H1 (cell line): ENCODE measurements at regions not wholly inside any gene's neighbourhood (a gene's known extent, or its start where the extent isn't known, plus 50 kb on each side); places are given as distances from the start of the nearest gene placed in this dataset.

Source experiments
- CTCF ChIA-PET: fragments of 300-600 bp; sonication (Branson Sonifier 250); formaldehyde crosslinking; loops from one replicate; lab custom pipeline; 2021; ENCODE audit not compliant: partially characterized antibody; lab: Charles Lee
- POLR2A ChIA-PET: fragments of 300-600 bp; sonication (Branson Sonifier 250); formaldehyde crosslinking; loops from one replicate; lab custom pipeline; 2021; ENCODE audit warnings: inconsistent platforms; ENCODE audit not compliant: partially characterized antibody; lab: Charles Lee
- DNase-seq, 2 experiments: peaks; one replicate each; pipeline versions ENCODE4 v3.0.0 to v3.0.0-alpha.2; 2010 to 2022; ENCODE audit warnings: low spot score in 2 of 2, low read depth in 1 of 2, mixed read lengths in 1 of 2
- FAIRE-seq: peaks from 2 replicates; lab custom pipeline; 2011; peaks lifted over from hg19 to GRCh38; lab: Jason Lieb, UNC
- H2AFZ ChIP-seq: 2 replicates; pipeline ENCODE4 v1.8.1; 2012; ENCODE audit warnings: low read length, inconsistent platforms
- H2AK5ac ChIP-seq: 2 replicates; pipeline ENCODE4 v1.6.1; 2013; ENCODE audit warnings: low read depth, low read length
- H2BK120ac ChIP-seq: replicated peaks from 2 replicates; pipeline ENCODE3; 2013; ENCODE audit warnings: low read depth, low read length, inconsistent platforms
- H2BK12ac ChIP-seq: 2 replicates; pipeline ENCODE4 v1.6.1; 2013; ENCODE audit warnings: low read depth, low read length
- H2BK15ac ChIP-seq: 2 replicates; pipeline ENCODE4 v1.6.1; 2013; ENCODE audit warnings: low read length
- H2BK20ac ChIP-seq: 2 replicates; pipeline ENCODE4 v1.6.1; 2013; ENCODE audit warnings: low read length
- H2BK5ac ChIP-seq: 2 replicates; pipeline ENCODE4 v1.6.1; 2013; ENCODE audit warnings: low read depth, low read length
- H3K14ac ChIP-seq: 2 replicates; pipeline ENCODE4 v1.6.1; 2013; ENCODE audit warnings: inconsistent platforms; ENCODE audit not compliant: insufficient read length
- H3K18ac ChIP-seq: 2 replicates; pipeline ENCODE4 v1.6.1; 2013; ENCODE audit warnings: low read length; ENCODE audit errors: extremely low read depth
- H3K23ac ChIP-seq: 2 replicates; pipeline ENCODE4 v1.6.1; 2013; ENCODE audit warnings: inconsistent platforms; ENCODE audit not compliant: insufficient read length
- H3K23me2 ChIP-seq: 2 replicates; pipeline ENCODE4 v1.6.1; 2013; ENCODE audit warnings: low read depth, low read length
- H3K27ac ChIP-seq: 2 replicates; pipeline ENCODE4 v1.6.1; 2011; ENCODE audit warnings: low read depth, low read length, inconsistent platforms
- H3K27me3 ChIP-seq, 4 experiments: replicated peaks in 1 of 4; 1 replicate in 1 of 4; 2 replicates in 3 of 4; pipeline versions ENCODE4 v1.6.1 to v1.8.1; 2011 to 2013; ENCODE audit warnings: low read length in 3 of 4, mild to moderate bottlenecking in 3 of 4, inconsistent platforms in 2 of 4, mixed read lengths in 2 of 4, moderate library complexity in 1 of 4; ENCODE audit not compliant: control insufficient read depth in 3 of 4, insufficient read depth in 3 of 4; ENCODE audit errors: extremely low read depth in 1 of 4
- H3K36me3 ChIP-seq, 4 experiments: 2 replicates each; pipeline versions ENCODE4 v1.6.1 to v1.8.1; 2011 to 2013; ENCODE audit warnings: mild to moderate bottlenecking in 4 of 4, low read length in 3 of 4, moderate library complexity in 2 of 4, control low read depth in 1 of 4, inconsistent platforms in 1 of 4; ENCODE audit not compliant: insufficient read depth in 4 of 4, control insufficient read depth in 2 of 4
- H3K4ac ChIP-seq: replicated peaks from 2 replicates; pipeline ENCODE3; 2013; ENCODE audit warnings: low read length, low read depth, mixed read lengths, inconsistent platforms; ENCODE audit not compliant: insufficient read length
- H3K4me1 ChIP-seq, 4 experiments: replicated peaks in 1 of 4; 1 replicate in 1 of 4; 2 replicates in 3 of 4; pipeline versions ENCODE4 v1.6.1 to v1.8.1; 2011 to 2013; ENCODE audit warnings: low read length in 3 of 4, inconsistent platforms in 2 of 4, mixed read lengths in 1 of 4; ENCODE audit not compliant: insufficient read depth in 4 of 4, control insufficient read depth in 3 of 4
- H3K4me2 ChIP-seq, 2 experiments: 2 replicates each; pipeline versions ENCODE4 v1.6.1 to v1.8.1; 2011 to 2013; ENCODE audit warnings: low read depth in 2 of 2, low read length in 2 of 2, control low read depth in 1 of 2, inconsistent platforms in 1 of 2, mild to moderate bottlenecking in 1 of 2; ENCODE audit not compliant: insufficient read depth in 1 of 2
- H3K4me3 ChIP-seq, 4 experiments: fragments of 200-600, 300-600 bp in 1 of 4; sonication (generic), shearing (Covaris generic), sonication (Bioruptor Twin) in 1 of 4; 2 replicates each; pipeline versions ENCODE4 v1.5.1 to v1.8.1; 2011 to 2016; ENCODE audit warnings: low read length in 4 of 4, low read depth in 3 of 4, control low read depth in 2 of 4, inconsistent platforms in 2 of 4, mild to moderate bottlenecking in 2 of 4, mixed read lengths in 1 of 4, moderate library complexity in 1 of 4; ENCODE audit not compliant: insufficient read depth in 2 of 4; ENCODE audit errors: extremely low read depth in 1 of 4
- H3K56ac ChIP-seq: replicated peaks from 2 replicates; pipeline ENCODE3; 2013; ENCODE audit warnings: low read depth, mild to moderate bottlenecking, mixed read lengths, low read length, inconsistent platforms; ENCODE audit not compliant: insufficient read length
- H3K79me1 ChIP-seq: 2 replicates; pipeline ENCODE4 v1.6.1; 2013; ENCODE audit warnings: low read depth, low read length, control low read depth
- H3K79me2 ChIP-seq, 2 experiments: 2 replicates each; pipeline versions ENCODE4 v1.6.1 to v1.8.1; 2012 to 2013; ENCODE audit warnings: low read length in 2 of 2, mild to moderate bottlenecking in 2 of 2, inconsistent platforms in 1 of 2; ENCODE audit not compliant: insufficient read depth in 2 of 2, control insufficient read depth in 1 of 2
- H3K9ac ChIP-seq, 4 experiments: replicated peaks in 1 of 4; 1 replicate in 1 of 4; 2 replicates in 3 of 4; pipeline versions ENCODE4 v1.6.1 to v1.8.1; 2011 to 2013; ENCODE audit warnings: low read depth in 3 of 4, low read length in 3 of 4, control low read depth in 2 of 4, mild to moderate bottlenecking in 2 of 4, moderate library complexity in 2 of 4, inconsistent platforms in 1 of 4; ENCODE audit errors: extremely low read depth in 1 of 4
- H3K9me3 ChIP-seq, 2 experiments: 2 replicates each; pipeline versions ENCODE4 v1.6.1 to v1.8.1; 2012 to 2013; ENCODE audit warnings: mild to moderate bottlenecking in 2 of 2, moderate library complexity in 2 of 2, control low read depth in 1 of 2, inconsistent platforms in 1 of 2, low read depth in 1 of 2, low read length in 1 of 2, mixed read lengths in 1 of 2; ENCODE audit not compliant: insufficient read depth in 2 of 2
- H4K20me1 ChIP-seq, 2 experiments: replicated peaks in 1 of 2; 2 replicates each; pipeline versions ENCODE3 to v1.8.1; 2011 to 2013; ENCODE audit warnings: inconsistent platforms in 2 of 2, low read length in 2 of 2, mild to moderate bottlenecking in 1 of 2; ENCODE audit not compliant: insufficient read depth in 2 of 2, control insufficient read depth in 1 of 2
- H4K5ac ChIP-seq: 2 replicates; pipeline ENCODE4 v1.6.1; 2013; ENCODE audit warnings: low read length, low read depth, mixed read lengths, inconsistent platforms; ENCODE audit not compliant: insufficient read length
- H4K8ac ChIP-seq: 2 replicates; pipeline ENCODE4 v1.8.0; 2013; ENCODE audit warnings: mild to moderate bottlenecking, moderate library complexity, low read length, inconsistent platforms; ENCODE audit not compliant: insufficient read depth; ENCODE audit errors: extremely low read depth
- H4K91ac ChIP-seq: replicated peaks from 2 replicates; pipeline ENCODE3; 2013; ENCODE audit warnings: low read length, mixed read lengths, inconsistent platforms; ENCODE audit not compliant: insufficient read length
- RAD21 ChIP-seq, 2 experiments: IDR thresholded peaks in 1 of 2; conservative IDR thresholded peaks in 1 of 2; 2 replicates each; pipeline ENCODE4 v1.6.1; 2011; ENCODE audit warnings: low read depth in 2 of 2, low read length in 2 of 2, improper control_type of control experiment in 1 of 2, inconsistent platforms in 1 of 2, mild to moderate bottlenecking in 1 of 2, moderate library complexity in 1 of 2
- YY1 ChIP-seq: IDR thresholded peaks from 2 replicates; pipeline ENCODE4 v1.6.1; 2011; ENCODE audit warnings: low read depth, mild to moderate bottlenecking, low read length
- whole genome bisulfite sequencing, 2 experiments: shearing (Covaris generic) in 1 of 2; methylation state at CpG; one replicate each; pipeline versions ENCODE4 v1.1.6 to v1.1.7; 2013 to 2015; ENCODE audit warnings: low lambda C conversion rate in 2 of 2, mixed read lengths in 2 of 2, inconsistent platforms in 1 of 2, low coverage in 1 of 2, missing lambda C conversion rate in 1 of 2; ENCODE audit not compliant: insufficient replicate concordance in 2 of 2, insufficient coverage in 1 of 2, insufficient read length in 1 of 2; ENCODE audit errors: extremely low coverage in 1 of 2, missing lambda C conversion rate in 1 of 2; 5-methylcytosine and 5-hydroxymethylcytosine counted together
- TF ChIP-seq, protein P1 (sequence below): IDR thresholded peaks from 2 replicates; pipeline ENCODE4 v1.6.1; 2011; ENCODE audit warnings: low read depth, mild to moderate bottlenecking, low read length; ENCODE audit not compliant: insufficient read depth
- TF ChIP-seq, protein P2 (sequence below): IDR thresholded peaks from 2 replicates; pipeline ENCODE4 v1.6.1; 2011; ENCODE audit warnings: low read length, improper control_type of control experiment

DNA sequence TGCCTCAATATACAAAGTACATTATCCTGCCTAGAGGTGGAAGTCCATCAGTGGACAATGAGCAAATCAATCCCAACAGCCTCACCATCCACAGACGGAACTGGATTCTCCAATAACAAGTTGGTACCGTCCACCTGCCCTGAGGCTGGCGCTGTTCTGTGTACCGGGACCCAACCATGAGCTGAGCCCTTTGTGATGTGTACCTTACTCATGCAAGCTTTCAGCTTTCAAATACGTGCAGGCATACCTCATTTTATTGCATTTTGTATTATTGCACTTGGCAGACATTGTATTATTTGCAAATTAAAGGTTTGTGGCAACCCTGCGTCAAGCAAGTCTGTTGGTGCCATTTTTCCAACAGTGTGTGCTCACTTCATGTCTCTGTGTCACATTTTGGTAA is 476.0 kb upstream of the MKI67 start:
- Histone ChIP-seq H2AK5ac (no peak overlapping the region), H3K79me1 (no peaks in the 10 kb centered on the region), H3K4me2 (no peak overlapping the region), H3K9me3 (no peaks in the 10 kb centered on the region), H2AFZ (no peak overlapping the region), H3K36me3 (no peaks in the 10 kb centered on the region), H3K14ac (no peak overlapping the region), H3K9ac (no peak overlapping the region), H3K4me1 (no peaks in the 10 kb centered on the region), H2BK12ac (no peak overlapping the region), H3K4ac (no peak overlapping the region), H4K8ac (no peak overlapping the region), H3K23ac (no peak overlapping the region), H4K5ac (no peak overlapping the region), H3K18ac (no peak overlapping the region), H4K91ac (no peak overlapping the region), H2BK120ac (no peak overlapping the region), H3K4me3 (no peak overlapping the region), H3K56ac (no peak overlapping the region), H2BK20ac (no peak overlapping the region), H3K27ac (no peak overlapping the region), H2BK15ac (no peak overlapping the region), H3K27me3 (no peaks in the 10 kb centered on the region), H3K23me2 (no peaks in the 10 kb centered on the region), H2BK5ac (no peak overlapping the region), H3K79me2 (no peaks in the 10 kb centered on the region), H4K20me1 (no peaks in the 10 kb centered on the region)
- no peak for FAIRE-seq
- ChIA-PET CTCF (interaction anchor here (0.6 to 0.7 kb wide), 4 partner anchors 16 to 166 kb away, joined by 3 to 4 read pairs (median 3); no protein-coding TSS in a partner anchor), POLR2A (no interaction called here)
- no peak for DNase-seq
- WGBS, 2 experiments: 93% methylated on average over 6 of the region's 6 CpGs; no CpG with 5 or more reads in 1 of the 2 experiments
- TF ChIP-seq RAD21 (IDR thresholded peaks at IDR 0.05 in 1 of 2, conservative IDR thresholded peaks at IDR 0.05 in 1 of 2; ENCODE audit: low read depth in 2 of 2, low read length in 2 of 2): no peak
- TF ChIP-seq, protein P1, sequence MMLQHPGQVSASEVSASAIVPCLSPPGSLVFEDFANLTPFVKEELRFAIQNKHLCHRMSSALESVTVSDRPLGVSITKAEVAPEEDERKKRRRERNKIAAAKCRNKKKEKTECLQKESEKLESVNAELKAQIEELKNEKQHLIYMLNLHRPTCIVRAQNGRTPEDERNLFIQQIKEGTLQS: no peak
- TF ChIP-seq, protein P2, sequence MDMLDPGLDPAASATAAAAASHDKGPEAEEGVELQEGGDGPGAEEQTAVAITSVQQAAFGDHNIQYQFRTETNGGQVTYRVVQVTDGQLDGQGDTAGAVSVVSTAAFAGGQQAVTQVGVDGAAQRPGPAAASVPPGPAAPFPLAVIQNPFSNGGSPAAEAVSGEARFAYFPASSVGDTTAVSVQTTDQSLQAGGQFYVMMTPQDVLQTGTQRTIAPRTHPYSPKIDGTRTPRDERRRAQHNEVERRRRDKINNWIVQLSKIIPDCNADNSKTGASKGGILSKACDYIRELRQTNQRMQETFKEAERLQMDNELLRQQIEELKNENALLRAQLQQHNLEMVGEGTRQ: no peak
- TF ChIP-seq YY1: no peak
